ENCODE measurements at regions not wholly inside any gene's neighbourhood (a gene's known extent, or its start where the extent isn't known, plus 50 kb on each side); places are given as distances from the start of the nearest gene placed in this dataset.

- no peaks in the 10 kb centered on the region for H3K4me1 ChIP-seq
- H3K27ac ChIP-seq, result no peak overlapping the region
- H3K36me3 ChIP-seq (ENCODE audit: control insufficient read depth, insufficient read depth, low read length), result no peaks in the 10 kb centered on the region
- no peak overlapping the region for H3K4me3 ChIP-seq (ENCODE audit: low read depth, low read length)
- H3K9ac ChIP-seq, result no peak overlapping the region
- H3K79me2 ChIP-seq, result no peaks in the 10 kb centered on the region
- H3K4me2 ChIP-seq (ENCODE audit: low read length), result no peak overlapping the region
- no peaks in the 10 kb centered on the region for H3K27me3 ChIP-seq (ENCODE audit: control insufficient read depth, insufficient read depth, low read length)
- no peaks in the 10 kb centered on the region for H3K9me3 ChIP-seq (ENCODE audit: control insufficient read depth, low read length)
- H2AFZ ChIP-seq, result no peak overlapping the region
- no peak for TF ChIP-seq CTCF (IDR thresholded peaks at IDR 0.05)
Observed at GRCh38 chr7:10343108-10343507, 630.6 kb upstream of the PHF14 start.

DNA sequence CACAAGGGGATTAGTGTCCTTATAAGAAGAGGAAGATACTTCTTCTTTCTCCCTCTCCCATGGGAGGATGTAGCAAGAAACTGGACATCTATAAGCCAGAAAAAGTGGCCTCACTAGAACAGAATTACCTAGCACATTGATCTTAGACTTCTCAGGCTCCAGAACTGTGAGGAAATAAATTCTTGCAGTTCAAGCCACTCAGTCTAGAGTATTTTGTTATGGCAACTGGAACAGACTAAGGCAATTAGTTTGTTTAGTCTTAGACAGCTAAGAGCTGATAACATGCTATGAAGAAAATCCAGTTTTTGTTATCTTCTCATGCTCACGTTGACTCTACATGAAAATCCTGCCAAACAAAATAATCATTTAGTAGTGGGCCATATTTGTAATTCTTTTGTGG is 627.6 kb upstream of the PHF14 start:
- H3K79me2 ChIP-seq, result no peaks in the 10 kb centered on the region

GRCh38 chr7:10355816-10356215 is 617.9 kb upstream of the PHF14 start:
- H2AFZ ChIP-seq, result no peak overlapping the region
- no peak overlapping the region for H3K9ac ChIP-seq
- no peaks in the 10 kb centered on the region for H3K27me3 ChIP-seq (ENCODE audit: control insufficient read depth, insufficient read depth, low read length)
- no peaks in the 10 kb centered on the region for H3K36me3 ChIP-seq (ENCODE audit: control insufficient read depth, insufficient read depth, low read length)
- H3K79me2 ChIP-seq, result no peaks in the 10 kb centered on the region
- no peak for TF ChIP-seq CTCF (IDR thresholded peaks at IDR 0.05)
- H3K4me2 ChIP-seq (ENCODE audit: low read length), result no peak overlapping the region
- H3K4me3 ChIP-seq (ENCODE audit: low read depth, low read length), result no peak overlapping the region
- H3K27ac ChIP-seq, result no peak overlapping the region
- H3K4me1 ChIP-seq, result no peaks in the 10 kb centered on the region
- no peaks in the 10 kb centered on the region for H3K9me3 ChIP-seq (ENCODE audit: control insufficient read depth, low read length)

More for the DNA sequence above, 627.6 kb upstream of the PHF14 start:
- no peak overlapping the region for H3K27ac ChIP-seq
- no peaks in the 10 kb centered on the region for H3K36me3 ChIP-seq (ENCODE audit: control insufficient read depth, insufficient read depth, low read length)
- no peaks in the 10 kb centered on the region for H3K27me3 ChIP-seq (ENCODE audit: control insufficient read depth, insufficient read depth, low read length)
- no peak for TF ChIP-seq CTCF (IDR thresholded peaks at IDR 0.05)
- no peak overlapping the region for H3K4me2 ChIP-seq (ENCODE audit: low read length)
- no peak overlapping the region for H3K9ac ChIP-seq
- no peaks in the 10 kb centered on the region for H3K9me3 ChIP-seq (ENCODE audit: control insufficient read depth, low read length)
- H3K4me1 ChIP-seq, result no peaks in the 10 kb centered on the region
- H3K4me3 ChIP-seq (ENCODE audit: low read depth, low read length), result no peak overlapping the region
- no peak overlapping the region for H2AFZ ChIP-seq

GRCh38 chr7:10360050-10360449 is 613.6 kb upstream of the PHF14 start:
- H3K79me2 ChIP-seq, result no peaks in the 10 kb centered on the region
- H3K4me2 ChIP-seq (ENCODE audit: low read length), result no peak overlapping the region
- H2AFZ ChIP-seq, result no peak overlapping the region
- H3K9ac ChIP-seq, result no peak overlapping the region
- H3K27ac ChIP-seq, result no peak overlapping the region
- H3K9me3 ChIP-seq (ENCODE audit: control insufficient read depth, low read length), result no peaks in the 10 kb centered on the region
- H3K4me1 ChIP-seq, result no peaks in the 10 kb centered on the region
- no peak overlapping the region for H3K4me3 ChIP-seq (ENCODE audit: low read depth, low read length)
- no peaks in the 10 kb centered on the region for H3K27me3 ChIP-seq (ENCODE audit: control insufficient read depth, insufficient read depth, low read length)
- no peak for TF ChIP-seq CTCF (IDR thresholded peaks at IDR 0.05)
- no peaks in the 10 kb centered on the region for H3K36me3 ChIP-seq (ENCODE audit: control insufficient read depth, insufficient read depth, low read length)

GRCh38 chr7:10401793-10402192 is 571.9 kb upstream of the PHF14 start:
- TF ChIP-seq CTCF (IDR thresholded peaks at IDR 0.05), result no peak
- Histone ChIP-seq H3K79me2 (no peaks in the 10 kb centered on the region), H3K4me3 (ENCODE audit: low read depth, low read length) (no peak overlapping the region), H3K4me2 (ENCODE audit: low read length) (no peak overlapping the region), H3K9me3 (ENCODE audit: control insufficient read depth, low read length) (peaks cover 3% of the 10 kb centered on the region), H3K9ac (no peak overlapping the region), H3K36me3 (ENCODE audit: control insufficient read depth, insufficient read depth, low read length) (no peaks in the 10 kb centered on the region), H2AFZ (no peak overlapping the region), H3K27ac (no peak overlapping the region), H3K27me3 (ENCODE audit: control insufficient read depth, insufficient read depth, low read length) (no peaks in the 10 kb centered on the region), H3K4me1 (no peaks in the 10 kb centered on the region)

Data from parathyroid adenoma (tissue), 2 donors.